RKO (cell line): ENCODE measurements at regions not wholly inside any gene's neighbourhood (a gene's known extent, or its start where the extent isn't known, plus 50 kb on each side); places are given as distances from the start of the nearest gene placed in this dataset.

Experiments
- DNase-seq: peaks from one replicate; pipeline ENCODE4 v3.0.0-alpha.2; 2016; ENCODE audit warnings: low spot score

GRCh38 chr11:86726770-86727504, 54.5 kb upstream of the ME3 start:
- no peak for DNase-seq

GRCh38 chr11:86726118-86726753, 53.8 kb upstream of the ME3 start:
- DNase-seq, result no peak

GRCh38 chr11:86724137-86724536, 51.7 kb upstream of the ME3 start:
- DNase-seq, result no peak

- DNase-seq, result no peak
Observed at GRCh38 chr11:86723281-86723680, 50.9 kb upstream of the ME3 start.

- no peak for DNase-seq
Observed at GRCh38 chr11:86722748-86723147, 50.3 kb upstream of the ME3 start.
